ENCODE measurements at regions not wholly inside any gene's neighbourhood (a gene's known extent, or its start where the extent isn't known, plus 50 kb on each side); places are given as distances from the start of the nearest gene placed in this dataset.

DNA sequence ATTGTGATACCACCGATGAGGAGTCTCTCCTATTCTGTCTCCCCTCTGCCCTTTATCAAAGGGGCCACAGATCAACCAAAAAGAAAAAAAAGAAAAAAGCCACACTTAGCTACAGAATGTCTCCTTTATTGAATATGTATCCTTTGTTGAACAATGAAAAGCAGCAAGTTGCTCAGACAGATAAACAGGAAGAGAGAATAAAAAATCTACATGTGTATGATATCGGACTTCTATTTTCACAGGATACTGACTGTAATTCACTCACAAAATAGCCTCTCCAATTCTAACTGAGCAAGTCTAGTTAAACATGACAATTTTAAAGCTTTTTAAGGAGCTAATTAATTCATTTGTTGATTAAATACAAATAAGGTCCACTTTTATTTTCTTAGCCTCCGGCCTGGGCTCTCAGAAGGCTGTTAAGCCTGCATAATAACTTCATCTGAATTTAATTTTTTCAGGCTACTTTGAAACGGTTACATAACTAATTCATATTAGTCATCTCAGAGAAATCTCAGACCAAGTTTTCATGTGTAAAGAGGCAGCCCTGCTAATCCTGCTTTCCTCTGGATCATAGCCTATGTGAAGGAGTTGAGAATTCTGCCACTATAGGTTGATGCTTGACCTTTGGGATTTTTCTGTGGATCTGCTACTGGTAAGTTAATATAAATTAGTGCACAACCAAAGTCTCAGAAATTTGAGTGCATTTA, 304.1 kb upstream of the NR5A2 start:
- DNase-seq (ENCODE audit: low read depth in 1 of 2, low spot score in 1 of 2): no peak

DNA sequence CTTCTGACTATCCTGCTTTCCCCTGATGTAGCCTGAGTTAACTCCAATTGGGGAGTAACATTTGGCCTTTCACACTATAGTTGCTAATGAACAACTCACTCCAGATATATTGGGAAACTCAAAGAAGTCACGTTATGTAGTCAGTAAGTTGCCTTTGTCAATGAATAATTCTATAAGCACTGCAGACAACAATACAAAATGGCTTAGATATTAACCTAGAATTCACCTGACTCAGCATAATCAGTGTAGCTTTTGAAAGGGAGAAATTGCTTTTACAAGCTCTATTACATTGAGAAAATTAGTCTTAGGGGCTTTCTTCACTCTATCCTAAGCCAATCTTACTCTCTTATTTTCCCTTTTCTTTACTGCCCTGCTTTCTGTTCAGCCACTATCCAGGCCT, 303.5 kb upstream of the NR5A2 start:
- DNase-seq (ENCODE audit: low read depth in 1 of 2, low spot score in 1 of 2): no peak

DNA sequence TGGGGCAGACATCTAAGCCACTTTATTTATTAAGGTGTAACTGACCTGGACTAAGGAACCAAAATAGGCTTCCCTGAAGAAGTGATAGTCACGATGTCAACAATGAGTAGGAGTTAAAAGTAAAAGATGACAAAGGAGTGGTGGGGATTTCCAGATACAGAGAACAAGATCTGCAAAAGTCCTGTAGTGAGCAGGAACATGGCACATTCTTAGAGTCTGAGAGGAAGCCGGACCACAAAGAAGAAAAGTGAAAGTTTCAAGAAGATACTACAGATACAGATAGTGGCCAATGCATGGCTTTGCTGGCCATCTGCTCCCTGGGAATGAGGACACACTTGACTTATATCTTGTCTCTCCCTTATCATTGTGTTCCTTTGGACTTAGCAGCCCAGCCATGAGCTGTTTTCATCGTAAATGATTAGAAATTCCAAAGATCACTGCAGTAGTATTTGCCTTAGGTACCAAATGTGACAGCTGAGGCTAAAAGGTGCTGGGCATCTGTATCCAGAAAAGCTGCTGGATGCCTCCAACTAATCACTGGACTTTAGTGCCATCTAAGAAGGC, 302.4 kb upstream of the NR5A2 start:
- no peak for DNase-seq (ENCODE audit: low read depth in 1 of 2, low spot score in 1 of 2)

DNA sequence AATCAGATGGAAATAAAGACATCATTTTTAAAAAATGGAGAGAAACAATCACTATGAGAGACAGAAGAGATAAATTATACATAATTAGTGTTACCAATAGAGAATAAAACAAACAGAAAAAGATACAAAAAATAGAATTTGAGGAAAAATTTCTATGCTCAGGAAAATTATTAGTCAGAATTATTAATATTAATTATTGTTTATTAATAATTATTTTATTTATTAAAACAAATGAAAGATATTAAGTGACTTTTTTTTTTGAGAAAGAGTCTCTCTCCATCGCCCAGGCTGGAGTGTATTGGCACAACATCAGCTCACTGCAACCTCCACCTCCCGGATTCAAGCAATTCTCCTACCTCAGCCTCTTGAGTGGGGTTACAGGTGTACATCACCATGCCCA, 299.8 kb upstream of the NR5A2 start:
- no peak for DNase-seq (ENCODE audit: low read depth in 1 of 2, low spot score in 1 of 2)

GRCh38 chr1:199728345-199728744, 299.2 kb upstream of the NR5A2 start:
- no peak for DNase-seq (ENCODE audit: low read depth in 1 of 2, low spot score in 1 of 2)

GRCh38 chr1:199733125-199733524, 294.4 kb upstream of the NR5A2 start:
- DNase-seq (ENCODE audit: low read depth in 1 of 2, low spot score in 1 of 2): no peak

DNA sequence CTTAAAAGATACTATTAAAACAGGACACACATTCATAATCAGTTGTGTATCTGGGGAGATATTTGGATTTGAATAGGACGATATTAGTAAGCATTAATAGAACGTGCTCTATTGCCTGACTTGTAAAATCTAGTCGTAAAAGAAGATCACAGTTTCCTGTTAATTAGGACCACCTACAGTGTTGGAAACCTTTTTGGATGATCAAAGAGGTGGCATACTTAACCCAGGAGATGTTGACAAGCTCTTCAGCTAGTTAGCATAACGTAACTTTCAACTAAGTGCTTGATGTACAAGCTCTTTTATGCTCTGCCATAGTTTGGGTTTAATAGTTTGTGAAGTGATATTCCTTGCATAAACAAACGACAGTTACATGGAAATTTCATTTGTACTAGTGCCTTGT, 293.3 kb upstream of the NR5A2 start:
- DNase-seq (ENCODE audit: low read depth in 1 of 2, low spot score in 1 of 2): no peak

- no peak for DNase-seq (ENCODE audit: low read depth in 1 of 2, low spot score in 1 of 2)
Observed at GRCh38 chr1:199735660-199736059, 291.9 kb upstream of the NR5A2 start.

DNA sequence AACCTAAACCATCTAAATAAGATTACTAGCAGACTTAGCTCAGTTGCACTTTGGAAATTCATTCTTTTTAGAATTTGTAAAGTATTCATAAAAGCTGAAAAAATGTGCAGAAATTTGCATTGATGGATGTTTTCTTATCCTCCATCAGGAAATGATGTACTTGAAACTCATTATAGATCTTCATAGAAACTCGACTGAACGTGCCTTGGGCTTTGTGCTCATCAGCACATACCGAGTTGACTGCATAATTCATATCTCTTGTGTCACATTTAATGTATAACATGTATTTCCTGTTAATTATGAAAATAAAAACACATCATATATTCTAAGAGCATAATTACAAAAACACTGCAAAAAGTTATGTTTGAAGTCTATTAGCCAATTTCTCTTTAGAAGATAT, 290.9 kb upstream of the NR5A2 start:
- DNase-seq (ENCODE audit: low read depth in 1 of 2, low spot score in 1 of 2): no peak

DNA sequence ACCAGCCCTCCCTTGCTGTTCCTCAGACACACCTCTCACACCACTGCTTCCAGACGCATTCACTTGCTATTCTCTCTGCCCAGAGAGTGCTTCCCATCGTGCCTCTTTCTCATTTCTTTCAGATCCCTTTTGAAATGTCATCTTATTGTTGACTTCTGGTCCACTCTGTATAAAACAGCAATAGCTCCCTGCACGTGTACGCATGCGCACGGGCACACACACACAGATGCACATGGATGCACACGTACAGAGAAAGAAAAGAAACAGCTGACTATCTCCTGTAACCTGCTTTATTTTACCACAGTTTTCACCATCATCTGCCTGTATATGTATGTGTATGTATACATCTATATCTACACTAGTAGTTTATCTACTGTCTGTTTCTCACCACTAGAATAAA, 285.9 kb upstream of the NR5A2 start:
- no peak for DNase-seq (ENCODE audit: low read depth in 1 of 2, low spot score in 1 of 2)

- no peak for DNase-seq (ENCODE audit: low read depth in 1 of 2, low spot score in 1 of 2)
Observed at GRCh38 chr1:199742547-199742946, 285.0 kb upstream of the NR5A2 start.

- DNase-seq (ENCODE audit: low read depth in 1 of 2, low spot score in 1 of 2): no peak
Observed at GRCh38 chr1:199743227-199743626, 284.3 kb upstream of the NR5A2 start.

DNA sequence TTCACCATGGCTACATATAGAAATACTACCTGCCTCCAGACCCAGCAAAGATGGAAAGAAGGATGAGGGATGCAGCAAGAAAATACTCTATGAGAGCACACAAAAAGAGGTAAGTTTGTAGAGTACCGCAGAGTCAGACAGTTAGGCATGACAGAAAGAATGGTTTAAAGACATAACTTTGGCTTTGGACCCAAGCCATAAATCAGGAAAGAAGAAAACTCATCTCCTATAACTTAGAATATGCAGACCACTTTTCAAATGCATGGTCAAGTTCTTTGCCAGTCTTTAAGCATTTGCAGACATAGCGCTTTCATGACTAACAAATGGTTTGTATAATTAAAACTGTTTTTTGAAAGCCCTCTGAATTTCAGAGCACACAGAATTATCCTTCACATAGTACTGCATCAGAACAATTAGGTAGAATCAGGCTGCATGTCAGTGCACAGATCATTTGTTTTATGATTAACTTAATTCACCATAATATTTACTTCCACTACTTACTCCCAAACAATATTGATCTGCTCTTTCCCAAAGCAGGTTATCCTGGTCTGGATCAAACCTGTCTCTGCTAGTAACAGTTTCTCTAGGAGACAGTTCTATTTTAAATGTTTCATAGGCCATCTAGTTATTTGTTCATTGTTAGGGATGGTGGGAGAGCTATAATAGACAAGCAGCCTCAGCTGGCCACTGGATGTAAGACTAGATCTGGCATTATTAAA, 280.7 kb upstream of the NR5A2 start:
- no peak for DNase-seq (ENCODE audit: low read depth in 1 of 2, low spot score in 1 of 2)

GRCh38 chr1:199747984-199748383, 279.5 kb upstream of the NR5A2 start:
- DNase-seq (ENCODE audit: low read depth in 1 of 2, low spot score in 1 of 2): no peak

- DNase-seq (ENCODE audit: low read depth in 1 of 2, low spot score in 1 of 2): no peak
Observed at GRCh38 chr1:199751506-199751905, 276.0 kb upstream of the NR5A2 start.

DNA sequence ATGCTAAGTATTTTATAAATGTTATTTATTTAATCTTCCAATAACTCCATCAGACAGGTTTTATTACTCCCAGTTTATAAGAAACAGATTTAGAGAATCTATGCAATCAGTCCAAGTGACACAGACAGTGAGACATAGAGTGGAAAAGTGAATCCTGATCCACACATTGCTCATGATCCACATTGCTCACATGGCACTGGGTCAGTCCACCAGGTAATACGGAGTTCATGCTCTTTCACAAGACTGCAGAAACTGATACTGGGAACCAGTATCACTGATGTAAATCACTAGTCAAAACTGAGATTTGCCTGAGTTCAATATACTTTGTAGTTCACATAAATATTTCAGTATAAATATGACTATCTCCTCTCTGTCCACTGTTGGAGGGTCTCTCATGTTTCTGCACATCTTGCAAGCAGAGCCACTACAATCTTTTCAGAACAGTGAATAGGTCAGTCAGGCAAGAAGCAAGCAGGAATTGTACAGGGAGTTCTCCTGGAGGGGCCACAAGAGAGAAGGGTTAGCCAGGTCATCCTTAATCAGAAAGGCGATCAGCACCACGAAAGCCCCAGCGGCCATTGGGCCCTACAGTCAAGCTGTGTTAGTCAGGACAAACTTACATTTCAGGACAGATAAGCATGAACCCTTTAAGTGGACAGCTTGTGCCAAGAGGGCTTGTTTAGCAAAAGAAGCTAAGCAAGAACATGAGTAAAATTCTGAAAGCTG, 275.4 kb upstream of the NR5A2 start:
- no peak for DNase-seq (ENCODE audit: low read depth in 1 of 2, low spot score in 1 of 2)

DNA sequence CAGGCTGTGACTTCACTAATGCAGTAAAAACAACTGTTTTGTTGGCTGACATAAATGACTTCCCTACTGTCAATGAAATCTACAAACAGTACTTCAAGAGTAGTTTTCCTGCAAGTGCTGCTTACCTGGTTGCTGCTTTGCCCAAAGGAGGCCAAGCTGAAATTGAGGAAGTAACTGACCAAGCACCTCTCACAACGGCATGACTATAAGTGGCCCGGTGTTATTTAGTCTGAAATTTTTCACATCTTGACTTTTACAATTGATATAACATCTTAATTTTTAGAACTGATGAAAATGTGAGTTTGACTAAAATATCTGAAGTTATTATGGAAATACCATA, 274.9 kb upstream of the NR5A2 start:
- no peak for DNase-seq (ENCODE audit: low read depth in 1 of 2, low spot score in 1 of 2)

GRCh38 chr1:199753513-199753912, 274.0 kb upstream of the NR5A2 start:
- no peak for DNase-seq (ENCODE audit: low read depth in 1 of 2, low spot score in 1 of 2)

DNA sequence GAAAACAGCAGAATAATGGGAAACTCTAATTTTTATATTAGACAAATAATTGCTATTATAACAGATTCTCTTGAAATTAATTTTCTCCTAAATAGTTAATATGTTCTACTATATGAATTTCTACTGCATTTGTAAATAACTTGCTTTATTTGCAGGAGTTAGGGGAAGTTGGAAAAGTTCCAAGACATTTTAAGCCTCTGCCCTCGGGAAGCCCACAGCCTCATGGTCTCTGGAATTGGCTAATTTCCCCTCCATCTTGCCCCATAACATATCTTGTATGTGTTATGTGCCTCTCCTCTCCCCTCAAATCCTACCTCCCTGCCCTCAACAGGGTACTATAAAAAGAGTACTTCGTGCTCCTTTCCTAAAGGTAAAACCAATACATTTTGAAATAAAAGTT, 271.4 kb upstream of the NR5A2 start:
- DNase-seq (ENCODE audit: low read depth in 1 of 2, low spot score in 1 of 2): no peak

DNA sequence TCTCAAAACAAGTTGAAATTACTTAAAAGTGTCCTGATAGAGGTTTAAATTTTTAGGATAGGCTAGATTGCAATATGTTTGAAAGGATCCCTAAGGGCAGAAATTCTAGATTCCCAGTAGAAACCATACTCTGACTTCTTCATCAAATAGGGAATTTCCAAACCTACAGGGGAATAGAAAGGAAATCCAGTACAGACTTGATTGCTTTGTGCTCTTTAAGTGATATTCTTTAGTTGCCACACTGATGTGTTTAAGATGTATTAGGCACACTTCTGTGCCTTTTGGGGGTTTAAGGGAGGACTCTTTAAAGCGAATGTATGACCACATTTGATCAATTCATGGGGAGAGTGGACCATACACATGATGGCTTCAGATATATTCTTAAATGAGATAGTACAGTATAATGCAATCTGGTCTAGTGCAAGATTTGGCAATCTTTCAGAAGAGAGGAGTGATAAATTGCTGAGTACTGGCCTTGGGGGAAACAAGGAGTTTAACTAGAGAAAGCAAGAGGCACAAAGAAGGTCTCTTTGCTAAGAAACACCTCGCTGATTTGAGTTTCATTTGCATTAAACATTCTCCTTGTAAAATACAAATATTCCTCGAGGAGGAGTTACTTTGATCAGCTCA, 268.8 kb upstream of the NR5A2 start:
- DNase-seq (ENCODE audit: low read depth in 1 of 2, low spot score in 1 of 2): no peak

GRCh38 chr1:199759268-199759730, 268.2 kb upstream of the NR5A2 start:
- DNase-seq (ENCODE audit: low read depth in 1 of 2, low spot score in 1 of 2): no peak

DNA sequence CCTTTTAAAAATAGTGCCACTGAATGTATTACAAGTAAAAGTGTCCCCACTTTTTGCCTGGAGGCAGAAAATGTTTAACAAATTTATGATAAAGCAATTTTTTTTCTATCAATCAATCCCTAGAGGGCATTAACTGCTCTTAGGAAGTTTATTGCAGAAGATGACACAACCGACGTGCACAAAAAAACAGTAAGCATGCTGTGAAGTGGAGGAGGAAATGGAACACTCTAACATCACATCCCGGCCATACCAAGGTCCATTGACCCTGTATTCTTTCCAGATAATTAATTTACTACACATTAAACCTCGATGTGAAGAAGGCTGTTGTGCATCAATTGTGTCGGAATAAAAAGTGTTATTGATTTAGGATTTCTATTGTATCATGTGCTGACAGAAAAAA, 264.9 kb upstream of the NR5A2 start:
- no peak for DNase-seq (ENCODE audit: low read depth in 1 of 2, low spot score in 1 of 2)
